ENCODE measurements at regions not wholly inside any gene's neighbourhood (a gene's known extent, or its start where the extent isn't known, plus 50 kb on each side); places are given as distances from the start of the nearest gene placed in this dataset.

DNA sequence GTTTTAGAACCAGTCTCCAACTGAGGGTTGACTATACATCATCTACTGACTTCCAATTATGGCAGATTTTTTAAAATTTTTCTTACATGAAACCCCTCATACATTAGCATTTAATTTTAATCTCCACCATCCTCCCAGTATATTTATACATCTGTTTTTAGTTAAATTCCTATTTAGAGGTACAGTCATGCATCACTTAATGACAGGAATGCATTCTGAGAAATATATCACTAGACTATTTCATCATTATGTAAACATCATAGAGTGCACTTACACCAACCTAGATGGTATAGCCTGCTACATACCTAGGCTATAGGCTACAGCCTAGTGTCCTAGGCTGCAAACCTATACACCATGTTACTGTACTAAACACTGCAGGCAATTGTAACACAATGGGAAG is 316.7 kb upstream of the MARCKS start:
- no peak for DNase-seq

DNA sequence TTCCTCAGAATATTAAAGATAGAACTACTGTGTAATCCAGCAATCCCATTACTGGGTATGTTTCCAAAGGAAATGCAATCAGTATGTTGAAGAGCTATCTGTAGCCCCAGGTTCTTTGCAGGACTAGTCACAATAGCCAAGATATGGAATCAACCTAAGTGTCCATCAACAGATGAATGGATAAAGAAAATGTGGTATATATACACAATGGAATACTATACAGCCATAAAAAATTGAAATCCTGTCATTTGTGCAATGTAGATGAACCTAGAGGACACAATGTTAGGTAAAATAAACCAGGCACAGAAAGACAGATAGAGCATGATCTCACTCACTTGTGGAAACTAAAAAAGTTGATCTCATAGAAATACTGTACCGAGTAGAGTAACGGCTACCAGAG is 306.0 kb upstream of the MARCKS start:
- DNase-seq = no peak

DNA sequence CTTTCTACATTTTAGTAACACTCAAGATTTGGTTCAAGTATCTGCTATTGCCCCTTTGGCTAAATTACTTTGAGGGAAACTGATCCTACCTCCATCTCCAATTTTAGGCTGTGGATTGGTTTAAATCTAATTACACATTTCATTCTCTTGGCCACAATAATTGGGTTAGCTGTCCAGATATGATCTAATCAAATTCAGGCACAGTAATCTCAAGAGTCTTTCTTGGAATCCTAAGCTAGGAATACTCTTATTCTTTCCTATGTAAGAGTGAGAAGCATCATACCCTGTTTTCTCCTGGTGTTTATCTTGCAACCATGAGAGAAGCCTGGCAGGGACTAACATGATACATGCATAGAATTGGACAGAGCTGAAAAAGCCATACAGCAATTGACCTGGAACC is 300.4 kb upstream of the MARCKS start:
- DNase-seq = peak; percentile 69

DNA sequence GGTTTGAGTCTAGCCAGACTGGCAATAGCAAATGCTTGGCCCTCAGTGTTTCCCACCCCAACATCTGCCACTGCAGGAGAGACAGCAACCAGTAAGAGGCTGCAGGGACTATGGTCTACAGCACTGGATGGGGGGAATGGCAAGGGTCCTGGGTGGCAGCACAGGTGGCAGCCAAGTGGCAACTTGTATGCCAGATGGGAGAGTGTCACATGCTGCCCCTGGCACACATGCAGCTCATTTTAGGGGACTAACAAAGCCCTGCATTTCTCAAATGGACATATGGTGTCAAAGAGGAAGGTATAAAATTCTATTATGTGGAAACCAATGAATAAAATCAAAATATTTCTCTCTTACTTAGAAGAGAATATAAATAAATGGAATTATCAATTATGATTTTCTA is 298.7 kb upstream of the MARCKS start:
- peak; percentile 38 for DNase-seq

DNA sequence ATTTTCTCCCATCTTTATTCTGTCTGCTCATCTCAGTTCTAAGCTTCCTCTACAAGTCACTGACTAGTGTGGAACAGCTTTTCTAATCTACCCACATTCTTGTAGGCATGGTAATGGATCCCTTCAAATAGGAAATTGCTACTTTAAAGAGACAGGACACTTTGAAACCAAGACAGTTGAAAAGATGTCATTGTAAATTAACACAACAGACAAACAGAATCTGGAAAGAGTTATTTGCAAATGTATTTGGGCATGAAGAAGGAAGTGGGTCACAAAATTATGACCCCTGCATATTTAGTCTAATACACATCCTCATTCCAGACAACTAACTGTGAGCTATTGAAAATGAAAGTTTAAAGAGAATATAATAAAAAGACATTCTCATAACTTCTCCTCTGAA is 298.2 kb upstream of the MARCKS start:
- DNase-seq = peak; percentile 24

DNA sequence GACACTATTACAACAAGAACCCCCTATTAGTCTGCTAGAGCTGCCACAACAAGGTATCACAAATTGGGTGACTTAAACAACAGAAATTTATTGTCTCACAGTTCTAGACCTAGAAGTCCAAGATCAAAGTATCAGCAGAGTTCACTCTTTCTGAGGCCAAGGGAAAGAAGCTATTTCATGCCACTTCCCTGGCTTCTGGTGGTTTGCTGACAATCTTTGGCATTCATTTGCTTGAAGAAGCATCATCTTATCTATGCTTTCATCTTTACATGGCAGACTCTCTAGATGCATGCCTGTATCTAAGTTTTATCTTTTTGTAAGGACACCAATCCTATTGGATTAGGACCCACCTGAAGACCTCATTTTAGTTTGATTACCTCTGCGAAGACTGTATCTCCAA is 296.8 kb upstream of the MARCKS start:
- no peak for DNase-seq

DNA sequence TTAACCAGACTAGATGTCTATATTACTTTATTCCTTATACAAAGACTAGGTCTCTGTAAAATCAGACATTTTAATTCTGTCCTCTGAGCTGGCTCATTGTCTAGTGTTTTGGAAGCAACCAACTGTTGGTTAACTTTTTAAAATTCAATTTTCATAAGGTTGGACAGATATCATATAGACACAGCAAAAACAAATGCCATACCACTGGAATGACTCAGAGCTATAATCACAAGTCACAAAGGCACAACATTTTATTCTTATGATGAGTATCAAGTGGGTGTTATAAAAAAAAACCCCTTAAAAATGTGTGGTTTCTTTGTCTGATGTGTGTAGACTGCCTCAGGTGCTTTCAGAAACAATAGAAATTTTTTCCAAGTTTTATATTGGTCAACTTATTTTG is 296.2 kb upstream of the MARCKS start:
- DNase-seq = no peak

DNA sequence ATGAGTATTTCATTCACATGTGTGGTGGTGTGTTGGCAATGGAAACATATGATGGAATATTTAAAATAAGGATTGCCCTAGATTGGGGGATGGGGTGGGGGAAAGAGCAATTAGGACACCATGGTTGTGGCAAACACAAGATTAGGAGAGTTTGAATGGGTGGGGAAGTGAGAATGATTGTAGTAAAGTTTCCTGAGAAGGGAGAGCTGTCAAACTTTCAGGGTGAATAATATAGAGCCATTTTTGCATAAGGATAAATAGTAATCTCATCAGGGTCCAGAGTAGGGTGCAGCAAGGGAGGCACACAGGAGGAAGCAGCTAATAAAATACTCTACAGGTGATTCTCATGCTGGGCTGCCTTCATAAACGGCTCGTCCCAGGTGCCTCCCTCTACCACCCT is 294.9 kb upstream of the MARCKS start:
- DNase-seq = no peak

DNA sequence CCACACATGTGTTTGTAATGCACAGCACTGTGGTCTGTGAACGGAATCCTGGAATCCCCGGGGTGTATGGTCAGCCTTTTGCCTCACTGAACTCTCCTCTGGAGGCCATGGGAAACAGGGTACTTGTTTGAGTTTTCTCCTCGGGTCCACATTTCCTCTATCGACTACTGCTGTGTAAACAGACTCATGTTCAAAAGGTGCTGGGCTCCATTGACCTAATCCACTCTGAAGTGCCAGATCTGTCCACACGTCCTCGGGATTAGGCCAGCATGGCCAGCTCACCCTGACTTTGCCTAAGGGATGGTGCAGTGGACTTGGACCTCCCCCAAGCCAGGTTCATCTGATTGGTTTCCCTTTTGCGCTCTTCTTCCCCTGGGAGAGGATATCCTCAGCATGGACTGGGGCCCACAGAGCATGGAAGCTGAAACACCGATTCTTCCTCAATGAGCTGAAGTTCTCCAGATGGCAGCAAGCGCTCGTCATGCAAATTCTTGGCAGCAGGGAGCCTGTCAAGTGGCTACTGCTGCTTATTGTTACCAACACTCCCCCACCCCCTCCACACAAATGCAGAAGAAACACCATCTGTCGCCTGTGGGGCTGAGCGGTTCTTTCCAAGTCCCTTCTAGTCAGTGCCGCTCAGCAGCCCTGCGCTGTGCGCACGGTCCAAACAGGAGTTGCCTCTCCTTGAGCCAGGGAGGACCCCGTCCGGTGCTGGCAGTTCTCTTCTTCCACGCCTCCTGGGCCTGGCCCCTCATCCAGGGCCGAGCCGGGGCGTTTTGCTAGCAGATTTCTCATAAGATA is 292.6 kb upstream of the MARCKS start:
- peak; percentile 97 for DNase-seq

DNA sequence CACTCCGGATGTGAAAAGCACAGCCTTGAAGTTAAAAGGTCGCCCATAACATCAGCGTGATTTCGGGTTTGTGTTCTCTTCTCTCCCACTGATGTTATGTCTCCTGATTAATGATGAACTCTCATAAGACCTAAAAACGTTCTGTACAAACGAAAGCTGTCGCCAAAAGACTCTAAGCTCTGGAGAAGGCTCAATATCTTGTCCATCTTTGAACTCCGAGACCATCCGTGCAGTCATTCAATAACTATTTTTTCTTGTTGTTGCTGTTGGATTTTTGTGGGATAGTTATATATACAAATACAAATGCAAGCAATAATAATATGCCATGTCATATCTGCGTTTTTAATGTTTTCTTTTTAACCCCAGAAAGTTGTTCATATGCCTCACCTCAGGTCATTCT is 291.8 kb upstream of the MARCKS start:
- DNase-seq = no peak

DNA sequence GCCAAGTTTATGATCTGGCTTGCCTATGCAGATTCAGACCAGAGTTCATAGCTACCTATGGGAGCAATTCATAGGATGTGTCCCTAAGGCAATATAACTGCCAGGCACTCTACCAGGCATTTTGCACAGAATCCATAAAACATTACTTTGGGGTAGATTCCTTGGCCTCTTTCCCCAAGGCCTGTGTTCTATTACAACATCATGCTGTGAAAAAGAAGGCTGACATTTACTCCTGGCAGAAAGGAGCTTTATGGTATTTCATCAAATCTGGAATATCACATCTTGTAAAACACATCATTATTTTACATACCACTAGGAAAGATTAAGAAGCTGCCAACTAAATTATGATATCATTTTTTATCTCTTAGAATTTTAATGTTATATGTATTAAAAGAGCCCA is 287.0 kb upstream of the MARCKS start:
- DNase-seq = peak; percentile 18

DNA sequence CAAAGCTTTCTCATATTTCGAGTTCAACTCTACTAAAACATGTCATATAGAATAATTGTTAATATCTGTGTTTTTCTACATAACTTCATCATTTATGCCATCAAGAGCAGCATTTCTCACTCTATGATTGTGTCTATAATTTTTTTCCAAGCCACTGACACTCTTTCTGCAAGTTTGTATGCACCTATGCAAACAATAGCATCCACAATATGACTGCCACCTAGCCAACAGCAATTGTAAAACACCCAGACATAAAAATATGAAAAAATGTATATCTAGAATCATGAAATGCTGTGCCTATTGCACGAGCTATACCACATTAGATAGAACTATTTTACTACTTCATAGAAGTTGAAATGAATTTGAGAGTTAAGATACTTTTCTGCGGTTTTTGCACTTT is 286.5 kb upstream of the MARCKS start:
- DNase-seq = peak; percentile 5

DNA sequence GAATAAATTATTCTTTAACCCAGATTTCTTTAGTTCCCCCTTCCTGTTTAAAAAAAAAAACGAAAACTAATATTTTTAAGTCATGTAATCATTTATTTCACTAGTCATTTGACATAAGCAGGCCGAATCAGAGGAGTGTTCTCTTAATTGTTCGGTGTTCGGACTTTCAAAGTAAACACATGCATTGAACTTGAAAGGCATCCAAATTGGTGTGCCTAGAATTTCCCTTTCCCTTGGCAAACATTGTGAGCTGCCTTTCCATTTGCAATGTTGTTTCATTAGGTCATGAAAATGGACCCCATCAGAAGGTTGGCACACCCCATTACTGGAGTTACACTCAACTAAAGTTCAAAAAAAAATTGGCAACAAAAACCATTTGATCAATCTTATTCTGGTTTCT is 283.0 kb upstream of the MARCKS start:
- no peak for DNase-seq

DNA sequence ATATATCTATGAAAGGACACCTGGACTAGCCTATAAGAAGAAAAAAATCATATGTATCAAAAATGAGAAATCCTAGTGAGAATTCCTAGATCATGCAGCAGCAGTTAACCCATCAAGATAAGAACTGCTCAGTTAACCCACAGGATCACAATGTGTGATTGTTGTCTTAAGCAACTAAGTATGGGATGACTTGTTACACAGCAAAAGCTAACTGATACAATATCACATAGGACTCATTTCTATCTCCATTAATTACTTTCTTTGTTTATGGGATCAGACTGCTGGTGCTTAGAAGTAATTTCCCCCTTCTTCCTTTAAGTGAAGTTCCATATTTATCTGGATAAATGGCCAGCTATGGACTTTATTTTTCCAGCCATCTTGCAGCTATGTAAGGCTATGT is 280.8 kb upstream of the MARCKS start:
- DNase-seq = no peak

DNA sequence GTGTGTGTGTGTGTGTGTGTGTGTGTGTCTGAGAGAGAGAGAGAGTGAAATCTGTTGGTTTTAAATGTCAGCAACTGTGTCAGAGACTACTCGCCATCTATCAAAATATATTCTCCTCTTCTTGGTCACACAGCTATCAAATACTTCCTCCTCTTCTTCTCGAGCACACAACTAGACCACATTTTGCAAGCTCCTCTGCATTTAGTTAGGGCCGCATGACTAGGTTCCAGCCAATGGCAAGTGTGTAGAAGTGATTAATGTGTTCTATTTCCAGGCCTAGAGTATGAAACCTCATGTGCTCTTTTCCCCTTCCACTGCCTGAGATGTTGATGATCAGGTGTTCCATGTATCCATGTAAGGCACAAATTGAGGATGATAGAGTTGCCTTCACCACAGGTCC is 278.5 kb upstream of the MARCKS start:
- no peak for DNase-seq

DNA sequence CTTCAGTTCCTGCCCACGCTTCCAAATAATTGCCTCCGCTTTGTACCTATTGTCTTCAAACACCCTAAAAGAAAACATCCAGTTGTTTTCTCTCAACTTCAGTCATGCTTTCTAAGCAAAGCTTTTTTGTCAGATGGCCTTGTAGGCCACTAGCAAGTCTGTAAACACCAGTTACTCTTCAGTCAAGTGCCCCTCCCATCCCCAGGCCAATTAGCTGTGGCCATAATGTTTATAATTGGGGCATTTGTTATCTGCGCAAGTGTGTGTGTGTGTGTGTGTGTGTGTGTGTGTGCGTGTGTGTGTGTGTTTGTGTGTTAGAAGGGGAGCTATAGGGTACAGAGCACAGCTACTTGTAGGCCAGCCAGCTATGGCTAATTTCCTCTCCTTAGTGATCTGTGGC is 272.4 kb upstream of the MARCKS start:
- peak; percentile 52 for DNase-seq

DNA sequence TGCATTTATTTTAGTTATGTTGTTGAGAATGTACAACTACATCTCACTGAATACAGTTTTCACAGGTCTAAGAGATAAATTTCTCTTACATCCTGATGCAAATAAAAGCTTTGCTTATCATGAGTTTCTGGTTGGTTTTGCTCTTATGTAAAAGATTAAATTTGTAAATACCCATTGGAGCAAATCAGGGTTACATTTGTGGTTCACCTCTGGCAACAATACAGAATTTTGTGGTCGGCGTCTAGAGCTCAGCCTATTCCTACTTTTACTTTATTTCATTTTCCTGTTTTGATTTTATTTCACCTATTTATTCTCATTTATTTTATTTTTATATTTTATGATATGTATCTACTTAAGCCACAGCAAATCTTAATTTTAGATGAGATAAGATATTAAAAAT is 271.9 kb upstream of the MARCKS start:
- DNase-seq = no peak

DNA sequence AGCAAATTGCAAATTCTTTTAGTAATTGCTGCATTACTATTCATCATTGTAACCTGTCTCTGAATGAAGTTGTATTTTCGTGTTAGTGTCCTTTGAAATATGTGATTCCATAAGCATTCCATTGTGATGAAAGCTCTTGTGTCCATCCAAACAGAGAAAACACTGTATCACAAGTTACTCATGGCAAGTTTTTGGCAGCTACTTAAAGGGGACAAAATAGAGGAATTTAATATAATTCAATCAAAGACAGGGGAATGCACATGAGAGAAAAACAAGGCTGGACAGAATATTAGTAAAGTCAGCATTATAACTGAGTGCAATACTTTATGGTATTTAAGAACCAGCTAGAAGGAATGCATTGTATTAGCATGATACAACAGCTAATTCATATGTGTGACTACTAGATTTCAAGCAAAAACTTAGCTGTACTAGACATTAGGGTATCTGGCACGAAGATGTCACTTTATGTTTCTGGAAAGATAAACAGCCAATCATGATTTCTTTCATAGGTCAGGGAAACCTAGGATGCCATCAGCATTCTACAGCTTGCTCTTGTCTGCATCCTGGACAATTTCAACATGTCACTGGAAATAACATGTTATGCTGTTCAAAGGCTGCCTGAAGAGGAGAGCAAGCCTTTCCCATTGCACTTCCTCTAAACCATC is 270.6 kb upstream of the MARCKS start:
- no peak for DNase-seq

DNA sequence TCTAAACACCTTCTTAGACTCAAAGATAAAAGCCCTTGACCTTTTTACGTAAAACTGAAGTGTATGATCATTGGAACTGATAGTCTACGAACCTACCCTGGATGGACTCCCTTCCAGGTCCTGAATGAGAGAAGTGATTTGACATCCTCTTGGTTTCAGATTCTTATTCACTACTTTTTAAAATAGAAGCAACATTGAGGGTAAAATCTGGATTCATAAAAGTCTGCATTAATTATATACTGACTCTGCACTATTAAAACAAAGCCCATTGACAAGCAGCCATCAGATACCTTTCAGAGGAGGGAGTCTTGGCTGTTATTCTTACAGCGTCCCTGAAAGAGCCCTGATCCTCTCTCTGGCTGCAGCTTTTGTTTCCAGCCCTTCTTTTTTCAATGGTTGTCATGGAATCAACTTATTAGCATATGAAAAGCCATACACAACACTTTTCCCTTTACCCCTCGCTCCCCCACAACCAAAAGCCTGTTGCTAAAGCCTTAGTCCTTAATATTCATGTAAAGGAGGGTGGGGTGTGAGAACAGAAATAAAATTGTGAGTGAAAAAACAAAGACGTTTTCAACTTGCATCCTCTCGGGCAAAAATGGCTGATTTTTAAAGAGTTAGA is 270.0 kb upstream of the MARCKS start:
- DNase-seq = peak; percentile 54

DNA sequence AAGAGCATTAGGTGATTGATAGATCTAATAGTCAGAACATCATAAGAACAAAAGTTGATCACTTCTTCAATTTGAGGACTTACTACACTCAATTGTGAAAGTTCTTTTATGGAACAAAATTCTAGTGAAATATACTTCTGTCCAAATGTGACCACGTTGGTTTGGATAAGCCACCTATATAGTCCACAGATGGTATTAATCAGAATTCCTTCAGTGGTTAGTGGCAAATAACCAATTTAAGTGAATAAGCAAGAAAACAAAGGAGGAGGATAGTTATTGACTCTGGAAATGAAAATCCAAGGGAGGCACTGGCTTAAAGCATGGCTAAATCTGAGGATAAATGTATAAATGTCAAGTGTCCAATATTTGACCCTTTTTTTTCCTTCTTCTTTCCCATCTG is 268.5 kb upstream of the MARCKS start:
- no peak for DNase-seq

DNA sequence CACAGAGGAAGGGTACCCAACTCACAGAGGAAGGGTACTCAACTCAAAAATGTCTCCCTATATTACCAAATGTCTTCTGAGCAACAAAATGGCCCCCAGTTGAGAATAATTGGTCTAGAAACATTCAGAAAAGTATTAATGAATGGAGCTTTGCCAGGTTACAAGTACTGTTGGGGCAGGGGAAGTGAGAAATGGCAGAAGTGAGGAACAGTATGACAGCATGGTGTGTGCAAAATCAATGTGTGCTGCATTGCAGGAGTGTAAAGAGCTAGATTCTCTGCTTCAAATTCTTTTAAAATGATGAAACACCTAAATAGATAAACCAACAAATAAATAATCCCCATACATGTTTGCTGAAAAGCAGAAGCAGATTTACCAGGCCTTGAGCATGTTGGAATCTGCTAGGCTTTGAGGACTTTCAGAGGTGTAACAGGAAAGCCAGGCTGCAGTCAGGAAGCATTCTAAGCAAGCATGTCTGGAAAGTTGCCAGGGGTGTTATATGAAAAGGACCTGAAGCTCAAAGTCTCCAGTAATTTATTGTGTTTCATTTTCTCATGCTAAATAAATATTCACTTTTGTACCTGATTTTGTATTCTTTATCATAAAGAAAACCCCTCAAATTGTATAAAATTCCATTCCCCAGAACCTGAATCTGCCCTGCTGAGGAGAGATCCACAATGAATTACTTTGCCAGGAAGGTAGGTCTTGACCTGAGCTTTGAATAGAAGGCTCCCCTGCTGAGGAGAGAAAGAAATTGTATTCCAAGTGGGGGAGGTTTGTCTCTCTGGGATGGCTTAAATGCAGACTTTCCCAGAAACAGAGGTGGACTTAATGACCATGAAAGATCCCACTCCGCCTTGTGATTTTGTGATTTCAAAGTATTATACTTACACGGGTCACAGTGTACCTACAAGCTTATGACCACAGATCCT is 265.0 kb upstream of the MARCKS start:
- DNase-seq = peak; percentile 84

DNA sequence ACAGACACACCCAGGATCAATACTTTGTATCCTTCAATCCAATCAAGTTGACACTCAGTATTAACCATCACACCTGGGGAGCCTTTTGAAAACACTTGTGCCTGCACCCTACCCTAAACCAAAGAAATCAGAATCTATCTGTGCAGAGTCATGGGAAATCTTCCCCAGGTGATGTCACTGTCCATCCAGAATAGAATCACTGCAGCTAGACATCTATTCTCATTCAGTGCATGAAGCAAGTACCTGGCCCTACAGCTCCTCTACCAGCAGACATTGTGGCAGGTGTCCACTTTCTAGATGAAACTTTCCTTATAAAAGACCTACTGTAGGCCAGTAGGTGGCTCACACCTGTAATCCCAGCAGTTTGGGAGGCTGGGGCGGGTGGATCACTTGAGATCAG is 262.4 kb upstream of the MARCKS start:
- no peak for DNase-seq

DNA sequence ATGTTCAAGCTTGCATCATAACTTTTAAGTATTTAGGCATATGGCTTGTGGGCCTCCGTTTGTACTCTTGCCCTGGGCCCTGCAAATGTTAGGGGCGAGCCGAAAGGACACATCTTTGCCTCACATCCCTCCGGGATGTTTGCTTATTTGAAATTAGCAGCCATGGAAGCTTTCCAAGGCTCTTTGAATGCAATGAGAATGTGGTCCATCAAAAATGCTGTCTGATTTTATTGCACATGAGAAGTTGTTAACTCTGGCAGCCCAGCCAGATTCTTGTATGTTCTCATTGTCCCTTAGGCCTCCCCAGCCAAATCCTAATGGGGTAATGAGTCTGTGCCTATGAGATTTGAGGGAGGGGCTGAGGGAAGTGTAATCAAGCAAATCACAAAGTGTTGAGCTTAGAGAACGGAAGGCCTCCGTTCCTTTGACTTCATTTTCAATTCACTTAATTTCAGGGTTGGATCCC is 261.2 kb upstream of the MARCKS start:
- peak; percentile 91 for DNase-seq

Measured in NCI-H69 (cell line).